ENCODE measurements at regions not wholly inside any gene's neighbourhood (a gene's known extent, or its start where the extent isn't known, plus 50 kb on each side); places are given as distances from the start of the nearest gene placed in this dataset.

DNA sequence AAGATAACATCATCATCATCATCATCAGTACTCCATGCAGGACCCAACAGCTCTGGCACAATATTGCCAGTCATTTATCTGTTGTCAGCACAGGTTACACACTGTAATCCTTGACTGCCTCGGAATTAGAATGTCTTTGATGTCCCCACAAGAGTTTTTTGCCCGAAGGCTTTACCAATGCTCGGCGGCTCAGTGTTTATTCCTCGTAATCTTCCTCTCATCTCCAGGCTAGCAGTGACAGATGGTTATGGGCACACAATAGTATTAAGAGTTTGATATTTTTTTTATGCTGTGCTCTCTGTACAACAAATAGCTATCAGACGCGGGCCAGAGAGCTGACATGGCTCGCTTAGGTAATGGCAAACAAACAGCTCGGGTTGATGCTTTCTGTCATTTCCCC lies 515.2 kb downstream of the ZEB2 start:
- no peak for TF ChIP-seq POLR2A (IDR thresholded peaks at IDR 0.05; ENCODE audit: low read length)
- TF ChIP-seq GATA1 (IDR thresholded peaks at IDR 0.05; ENCODE audit: low read depth, low read length), result no peak

Measured in erythroblast (primary cell).